Heart left ventricle (tissue), 16 donors: ENCODE measurements at regions not wholly inside any gene's neighbourhood (a gene's known extent, or its start where the extent isn't known, plus 50 kb on each side); places are given as distances from the start of the nearest gene placed in this dataset.

Experiments used
- ATAC-seq, 4 donors: fragments of 200-7000 bp; cut with Tn5 transposase; one replicate each; pipeline ENCODE4 v1.9.1; 2020 to 2022; ENCODE audit warnings: moderate library complexity in 4 of 4, mild to moderate bottlenecking in 3 of 4, moderate number of reproducible peaks in 1 of 4
- DNase-seq, 5 donors: peaks; one replicate each; pipeline ENCODE4 v3.0.0-alpha.2; 2020
- H3K27ac ChIP-seq, 12 donors: fragments of 200-600 bp; sonication (generic) in 4 of 12; one replicate each; pipeline versions ENCODE4 v1.5.0 to v1.8.0; 2016 to 2022; ENCODE audit warnings: mild to moderate bottlenecking in 2 of 12
- H3K27me3 ChIP-seq, 9 donors: fragments of 200-600 bp; sonication (generic) in 2 of 9; one replicate each; pipeline versions ENCODE4 v1.5.1 to v1.8.0; 2016 to 2022; ENCODE audit warnings: mild to moderate bottlenecking in 3 of 9
- H3K36me3 ChIP-seq, 9 donors: fragments of 200-600 bp; sonication (generic) in 2 of 9; one replicate each; pipeline versions ENCODE4 v1.5.0 to v1.8.0; 2018 to 2022; ENCODE audit warnings: mild to moderate bottlenecking in 2 of 9
- H3K4me1 ChIP-seq, 12 donors: fragments of 200-600 bp; sonication (generic) in 4 of 12; one replicate each; pipeline versions ENCODE4 v1.5.0 to v1.8.0; 2016 to 2022; ENCODE audit warnings: mild to moderate bottlenecking in 3 of 12
- H3K4me3 ChIP-seq, 12 donors: fragments of 200-600 bp; sonication (generic) in 4 of 12; one replicate each; pipeline versions ENCODE4 v1.5.0 to v1.8.0; 2017 to 2022; ENCODE audit warnings: mild to moderate bottlenecking in 9 of 12, moderate library complexity in 4 of 12
- H3K9me3 ChIP-seq, 12 donors: fragments of 200-600 bp; sonication (generic) in 4 of 12; one replicate each; pipeline versions ENCODE4 v1.5.0 to v1.8.0; 2016 to 2022; ENCODE audit warnings: mild to moderate bottlenecking in 1 of 12
- POLR2A ChIP-seq, 2 donors: fragments of 450-650 bp; IDR thresholded peaks; one replicate each; pipeline ENCODE4 v1.6.1; 2017; ENCODE audit warnings: antibody characterized with exemption in 2 of 2, mild to moderate bottlenecking in 2 of 2, moderate library complexity in 2 of 2
- WGBS, 4 donors: extraction: QIAGEN DNeasy Blood & Tissue Kit in 2 of 4; methylation state at CpG; one replicate each; pipeline versions ENCODE4 v1.1.5 to v1.1.7; 2013 to 2018; 5-methylcytosine and 5-hydroxymethylcytosine counted together
- intact Hi-C, 10 donors: fragments of 100-400 bp; cut with DNase I; formaldehyde crosslinking; loops; one replicate each; pipeline versions ENCODE4 v1.11.1 to v1.14.2; 2022
- TF ChIP-seq, protein P1 (sequence below), 12 donors: fragments of 200-600 bp; sonication (generic) in 4 of 12; IDR thresholded peaks; one replicate each; pipeline versions ENCODE4 v1.5.0 to v1.8.0; 2018 to 2022; ENCODE audit warnings: antibody characterized with exemption in 12 of 12, mild to moderate bottlenecking in 5 of 12
- donor health status: ischemic (EF 13 %, LVEDD 7.1; RV severe dilation, severe dysfunction).
- donor health status: healthy with polysubstance abuse.
- donor health status: DM: no; HTN: yes; CAD: no.
- donor health status: DM: no; HTN: no; CAD: no.
- donor health status: ischemic (EF 25% LVEDD 6.9; RV normal size, moderate dysfunction).
- donor health status: ischemic (EF 25% LVEDD 5.7; RV mildly dilated, moderate dysfunction).
- donor health status: healthy.
- donor health status: DM: yes; HTN: yes; CAD: no.
- donor health status: ischemic (EF 35%, LVEDD 5.7; RV mildly dilated, moderate dysfunction).
- donor health status: nonischemic (EF 11% LVEDD 7.7; RV severe dilation, severe dysfunction).
- donor health status: DM: yes; HTN: yes; CAD: no.
- donor health status: PGD.
- donor health status: ischemic (EF 29% LVEDD 5.4; RV normal size, mild dysfunction).
- donor health status: nonischemic (EF 23%, LVEDD 6.1; RV moderate dilation, normal function).

- H3K36me3 ChIP-seq: no peaks in the 10 kb centered on the region
- TF ChIP-seq, protein P1, sequence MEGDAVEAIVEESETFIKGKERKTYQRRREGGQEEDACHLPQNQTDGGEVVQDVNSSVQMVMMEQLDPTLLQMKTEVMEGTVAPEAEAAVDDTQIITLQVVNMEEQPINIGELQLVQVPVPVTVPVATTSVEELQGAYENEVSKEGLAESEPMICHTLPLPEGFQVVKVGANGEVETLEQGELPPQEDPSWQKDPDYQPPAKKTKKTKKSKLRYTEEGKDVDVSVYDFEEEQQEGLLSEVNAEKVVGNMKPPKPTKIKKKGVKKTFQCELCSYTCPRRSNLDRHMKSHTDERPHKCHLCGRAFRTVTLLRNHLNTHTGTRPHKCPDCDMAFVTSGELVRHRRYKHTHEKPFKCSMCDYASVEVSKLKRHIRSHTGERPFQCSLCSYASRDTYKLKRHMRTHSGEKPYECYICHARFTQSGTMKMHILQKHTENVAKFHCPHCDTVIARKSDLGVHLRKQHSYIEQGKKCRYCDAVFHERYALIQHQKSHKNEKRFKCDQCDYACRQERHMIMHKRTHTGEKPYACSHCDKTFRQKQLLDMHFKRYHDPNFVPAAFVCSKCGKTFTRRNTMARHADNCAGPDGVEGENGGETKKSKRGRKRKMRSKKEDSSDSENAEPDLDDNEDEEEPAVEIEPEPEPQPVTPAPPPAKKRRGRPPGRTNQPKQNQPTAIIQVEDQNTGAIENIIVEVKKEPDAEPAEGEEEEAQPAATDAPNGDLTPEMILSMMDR (IDR thresholded peaks at IDR 0.05): no peak
- no peak for TF ChIP-seq POLR2A (IDR thresholded peaks at IDR 0.05)
- 64 to 79% (median 70%) methylated on average over 22 of the region's 22 CpGs for WGBS, 4 donors
- H3K4me3 ChIP-seq: no peak overlapping the region
- ATAC-seq: no peak
- no peaks in the 10 kb centered on the region for H3K4me1 ChIP-seq
- intact Hi-C loops: no loop called here
- H3K27me3 ChIP-seq: peaks cover 0 to 18% (median 0%) of the 10 kb centered on the region in 9 donors
- no peaks in the 10 kb centered on the region for H3K9me3 ChIP-seq
- no peak for DNase-seq
- no peak overlapping the region for H3K27ac ChIP-seq
Observed at GRCh38 chr14:101224356-101225156, 321.0 kb upstream of the RTL1 start.

- ATAC-seq (no peak), DNase-seq (no peak)
- H3K9me3 ChIP-seq: no peaks in the 10 kb centered on the region
- H3K27me3 ChIP-seq: peaks cover 0 to 18% (median 0%) of the 10 kb centered on the region in 9 donors
- WGBS, 4 donors: 61 to 78% (median 66%) methylated on average over 18 to 28 of the region's 28 CpGs
- H3K4me3 ChIP-seq: no peak overlapping the region
- H3K27ac ChIP-seq: no peak overlapping the region
- no peaks in the 10 kb centered on the region for H3K36me3 ChIP-seq
- intact Hi-C loops: no loop called here
- TF ChIP-seq, protein P1 (IDR thresholded peaks at IDR 0.05): no peak
- TF ChIP-seq POLR2A (IDR thresholded peaks at IDR 0.05): no peak
- no peaks in the 10 kb centered on the region for H3K4me1 ChIP-seq
Observed at GRCh38 chr14:101225157-101226152, 321.9 kb upstream of the RTL1 start.

DNA sequence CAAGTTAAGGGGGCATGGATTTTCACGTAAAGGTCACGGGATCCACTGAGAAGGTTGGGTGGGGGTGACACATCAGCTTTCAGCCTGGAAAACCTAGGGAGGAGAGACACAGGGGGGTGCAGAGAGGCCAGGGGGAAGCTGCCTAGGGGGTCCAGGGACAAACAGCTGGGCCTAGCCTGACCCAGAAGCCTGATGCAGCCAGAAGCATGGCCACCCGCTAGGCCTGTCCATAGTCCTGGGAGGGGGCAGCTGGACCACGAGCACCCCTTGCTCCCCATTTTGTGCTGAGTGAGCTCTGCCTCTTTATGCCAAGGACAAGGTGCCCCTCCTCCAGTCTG is 322.7 kb upstream of the RTL1 start:
- no peaks in the 10 kb centered on the region for H3K4me1 ChIP-seq
- DNase-seq (no peak), ATAC-seq (no peak)
- TF ChIP-seq, protein P1 (IDR thresholded peaks at IDR 0.05): no peak
- no peak for TF ChIP-seq POLR2A (IDR thresholded peaks at IDR 0.05)
- no peak overlapping the region for H3K4me3 ChIP-seq
- WGBS, 4 donors: 85 to 98% (median 90%) methylated on average over 3 to 4 of the region's 4 CpGs
- no peaks in the 10 kb centered on the region for H3K9me3 ChIP-seq
- H3K27ac ChIP-seq: no peak overlapping the region
- H3K27me3 ChIP-seq: peaks cover 0 to 18% (median 0%) of the 10 kb centered on the region in 9 donors
- no peaks in the 10 kb centered on the region for H3K36me3 ChIP-seq
- intact Hi-C loops: no loop called here
